ENCODE measurements at regions not wholly inside any gene's neighbourhood (a gene's known extent, or its start where the extent isn't known, plus 50 kb on each side); places are given as distances from the start of the nearest gene placed in this dataset.

- no peak overlapping the region for H3K4ac ChIP-seq (ENCODE audit: low read depth, low read length)
- H3K4me1 ChIP-seq (ENCODE audit: insufficient read depth, low read length): no peaks in the 10 kb centered on the region; the same call in 1 of the 2 replicates
- H3K18ac ChIP-seq (ENCODE audit: insufficient read length, low read depth, low read length): peak overlapping the region; percentile 17
- Mint-ChIP-seq H3K36me3 (ENCODE audit: insufficient read depth in 1 of 3, low read depth in 3 of 3) (peaks cover 5 to 25% (median 7%) of the 10 kb centered on the region in 3 experiments), H3K27ac (peak overlapping the region in 1 of 3 experiments; percentile 87; a peak in 1 of 7 replicates), H3K4me3 (no peak overlapping the region; a peak in 1 of 5 replicates), H3K9me3 (peaks cover 10 to 27% of the 10 kb centered on the region in 2 experiments), H3K4me1 (peaks cover 6 to 9% of the 10 kb centered on the region in 2 experiments), H3K27me3 (ENCODE audit: low read depth) (no peaks in the 10 kb centered on the region)
- H2BK5ac ChIP-seq (ENCODE audit: insufficient read length, low read length): no peak overlapping the region
- H4K20me1 ChIP-seq (ENCODE audit: control insufficient read depth, insufficient read depth, insufficient read length): no peaks in the 10 kb centered on the region
- no peak overlapping the region; the same call in 1 of the 2 replicates for H3K14ac ChIP-seq (ENCODE audit: insufficient read depth, low read length)
- H4K5ac ChIP-seq (ENCODE audit: insufficient read length, low read depth, low read length): no peak overlapping the region
- H3K9me3 ChIP-seq (ENCODE audit: control insufficient read depth, low read depth, low read length): no peaks in the 10 kb centered on the region
- no peak for DNase-seq
- H3K23me2 ChIP-seq (ENCODE audit: insufficient read length, low read depth, low read length, poor library complexity, severe bottlenecking): no peaks in the 10 kb centered on the region
- H3K79me1 ChIP-seq (ENCODE audit: insufficient read depth, low read depth, low read length, poor library complexity, severe bottlenecking): no peaks in the 10 kb centered on the region
- no peak overlapping the region for H4K91ac ChIP-seq (ENCODE audit: insufficient read length, low read depth, low read length)
- H3T11ph ChIP-seq (ENCODE audit: low read length): no peak overlapping the region
- no peak overlapping the region for H2BK20ac ChIP-seq (ENCODE audit: low read depth, low read length, poor library complexity, severe bottlenecking)
- H2AK5ac ChIP-seq (ENCODE audit: insufficient read length, low read length): no peak overlapping the region
- no peaks in the 10 kb centered on the region for H3K79me2 ChIP-seq (ENCODE audit: insufficient read depth, low read length)
- no peak overlapping the region for H3K56ac ChIP-seq (ENCODE audit: insufficient read length, low read depth, low read length)
- no peak overlapping the region for H2BK120ac ChIP-seq (ENCODE audit: low read depth, low read length, poor library complexity, severe bottlenecking)
- H3K27me3 ChIP-seq (ENCODE audit: insufficient read depth, low read length): no peaks in the 10 kb centered on the region
- H3K27ac ChIP-seq (ENCODE audit: insufficient read length, low read depth, low read length): no peak overlapping the region
- no CpG with 5 or more reads among the region's 5 CpGs for WGBS (ENCODE audit: extremely low coverage, insufficient read length, low lambda C conversion rate)
- TF ChIP-seq CTCF (conservative IDR thresholded peaks at IDR 0.05): no peak
- H4K8ac ChIP-seq (replicated peaks; ENCODE audit: insufficient read length, low read depth, low read length): no peak overlapping the region
- no peak overlapping the region for H3K4me2 ChIP-seq (ENCODE audit: insufficient read depth, insufficient read length, low read length)
- H3K9ac ChIP-seq (ENCODE audit: extremely low read depth, insufficient read length, low read length): no peak overlapping the region
- H2AFZ ChIP-seq (ENCODE audit: low read length): no peak overlapping the region
- no peak overlapping the region for H2BK15ac ChIP-seq (ENCODE audit: low read depth, low read length)
- no peak overlapping the region for H3K23ac ChIP-seq (ENCODE audit: insufficient read length, low read depth, low read length)
- H2BK12ac ChIP-seq (ENCODE audit: insufficient read length, low read depth, low read length): no peak overlapping the region
Observed at GRCh38 chr3:190238871-190239270, 83.4 kb downstream of the CLDN1 start.

Measured in H9 (cell line).